MM.1S (cell line): ENCODE measurements at regions not wholly inside any gene's neighbourhood (a gene's known extent, or its start where the extent isn't known, plus 50 kb on each side); places are given as distances from the start of the nearest gene placed in this dataset.

Experiments
- DNase-seq: peaks from one replicate; pipeline ENCODE4 v3.0.0-alpha.2; 2015
- H2AFZ ChIP-seq: fragments of 300-600 bp; sonication (generic); 2 replicates; pipeline ENCODE4 v1.6.0; 2016; ENCODE audit warnings: antibody characterized with exemption, low read length
- H3F3A ChIP-seq: fragments of 300-600 bp; sonication (generic); 2 replicates; pipeline ENCODE4 v1.6.1; 2016; ENCODE audit warnings: mild to moderate bottlenecking, antibody characterized with exemption, low read length, moderate library complexity, mixed read lengths; ENCODE audit not compliant: insufficient read depth
- H3K27ac ChIP-seq: fragments of 300-600 bp; sonication (generic); 2 replicates; pipeline ENCODE4 v1.5.1; 2016; ENCODE audit warnings: mild to moderate bottlenecking, low read length
- H3K27me3 ChIP-seq: fragments of 300-600 bp; sonication (generic); replicated peaks from 2 replicates; pipeline ENCODE4 v1.6.0; 2016; ENCODE audit warnings: low read length; ENCODE audit not compliant: insufficient read depth
- H3K36me3 ChIP-seq: fragments of 300-600 bp; sonication (generic); replicated peaks from 2 replicates; pipeline ENCODE4 v1.6.1; 2016; ENCODE audit warnings: mild to moderate bottlenecking, low read length, mixed read lengths; ENCODE audit not compliant: insufficient read depth
- H3K4me1 ChIP-seq: fragments of 300-600 bp; sonication (generic); 2 replicates; pipeline ENCODE4 v1.6.1; 2016; ENCODE audit warnings: low read length, mixed read lengths
- H3K4me2 ChIP-seq: fragments of 300-600 bp; sonication (generic); 2 replicates; pipeline ENCODE4 v1.6.0; 2016; ENCODE audit warnings: low read depth, low read length
- H3K4me3 ChIP-seq: fragments of 300-600 bp; sonication (generic); 2 replicates; pipeline ENCODE4 v1.5.1; 2016; ENCODE audit warnings: low read length, mixed read lengths
- H3K79me2 ChIP-seq: fragments of 300-600 bp; sonication (generic); 2 replicates; pipeline ENCODE4 v1.6.1; 2016; ENCODE audit warnings: mixed run types, low read length, mixed read lengths
- H3K9ac ChIP-seq: fragments of 300-600 bp; sonication (generic); 2 replicates; pipeline ENCODE4 v1.6.1; 2016; ENCODE audit warnings: low read length, mixed read lengths
- H3K9me2 ChIP-seq: fragments of 300-600 bp; sonication (generic); replicated peaks from 2 replicates; pipeline ENCODE4 v1.6.1; 2016; ENCODE audit warnings: mild to moderate bottlenecking, low read length, mixed read lengths; ENCODE audit not compliant: insufficient read depth
- H3K9me3 ChIP-seq: fragments of 300-600 bp; sonication (generic); replicated peaks from 2 replicates; pipeline ENCODE4 v1.6.1; 2016; ENCODE audit warnings: mild to moderate bottlenecking, low read length, mixed read lengths; ENCODE audit not compliant: insufficient read depth
- H4K20me1 ChIP-seq: fragments of 300-600 bp; sonication (generic); 2 replicates; pipeline ENCODE4 v1.6.1; 2016; ENCODE audit warnings: mild to moderate bottlenecking, low read length, moderate library complexity, mixed read lengths; ENCODE audit not compliant: insufficient read depth
- EZH2 ChIP-seq: fragments of 300-600 bp; sonication (generic); optimal IDR thresholded peaks from 2 replicates; pipeline ENCODE3; 2017; ENCODE audit warnings: low read depth, mild to moderate bottlenecking, antibody characterized with exemption, low read length, mixed read lengths
- EZH2phosphoT487 ChIP-seq: fragments of 300-600 bp; sonication (generic); IDR thresholded peaks from 2 replicates; pipeline ENCODE4 v1.6.1; 2018; ENCODE audit warnings: antibody characterized with exemption, low read length
- TF ChIP-seq, protein P1 (sequence below): fragments of 300-600 bp; sonication (generic); IDR thresholded peaks from 2 replicates; pipeline ENCODE4 v1.5.1; 2016; ENCODE audit warnings: antibody characterized with exemption, low read length, mixed read lengths

- Histone ChIP-seq H3K9me2 (no peaks in the 10 kb centered on the region), H3K27me3 (no peaks in the 10 kb centered on the region), H3K27ac (no peak overlapping the region), H3K4me1 (no peaks in the 10 kb centered on the region), H3K36me3 (no peaks in the 10 kb centered on the region), H3K79me2 (no peaks in the 10 kb centered on the region), H3K4me3 (no peak overlapping the region), H4K20me1 (no peaks in the 10 kb centered on the region), H3K9ac (no peak overlapping the region), H2AFZ (no peak overlapping the region), H3K4me2 (no peak overlapping the region), H3K9me3 (no peaks in the 10 kb centered on the region), H3F3A (no peaks in the 10 kb centered on the region)
- TF ChIP-seq, protein P1, sequence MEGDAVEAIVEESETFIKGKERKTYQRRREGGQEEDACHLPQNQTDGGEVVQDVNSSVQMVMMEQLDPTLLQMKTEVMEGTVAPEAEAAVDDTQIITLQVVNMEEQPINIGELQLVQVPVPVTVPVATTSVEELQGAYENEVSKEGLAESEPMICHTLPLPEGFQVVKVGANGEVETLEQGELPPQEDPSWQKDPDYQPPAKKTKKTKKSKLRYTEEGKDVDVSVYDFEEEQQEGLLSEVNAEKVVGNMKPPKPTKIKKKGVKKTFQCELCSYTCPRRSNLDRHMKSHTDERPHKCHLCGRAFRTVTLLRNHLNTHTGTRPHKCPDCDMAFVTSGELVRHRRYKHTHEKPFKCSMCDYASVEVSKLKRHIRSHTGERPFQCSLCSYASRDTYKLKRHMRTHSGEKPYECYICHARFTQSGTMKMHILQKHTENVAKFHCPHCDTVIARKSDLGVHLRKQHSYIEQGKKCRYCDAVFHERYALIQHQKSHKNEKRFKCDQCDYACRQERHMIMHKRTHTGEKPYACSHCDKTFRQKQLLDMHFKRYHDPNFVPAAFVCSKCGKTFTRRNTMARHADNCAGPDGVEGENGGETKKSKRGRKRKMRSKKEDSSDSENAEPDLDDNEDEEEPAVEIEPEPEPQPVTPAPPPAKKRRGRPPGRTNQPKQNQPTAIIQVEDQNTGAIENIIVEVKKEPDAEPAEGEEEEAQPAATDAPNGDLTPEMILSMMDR, result no peak
- no peak for TF ChIP-seq EZH2
- no peak for TF ChIP-seq EZH2phosphoT487
- DNase-seq, result no peak
Observed at GRCh38 chr15:31840849-31841476, 189.4 kb upstream of the CHRNA7 start.

- Histone ChIP-seq H3K4me3 (no peak overlapping the region), H3K9ac (no peak overlapping the region), H3K27me3 (no peaks in the 10 kb centered on the region), H3K79me2 (no peaks in the 10 kb centered on the region), H3K9me3 (no peaks in the 10 kb centered on the region), H3K4me1 (no peaks in the 10 kb centered on the region), H3K4me2 (no peak overlapping the region), H2AFZ (no peak overlapping the region), H3K9me2 (no peaks in the 10 kb centered on the region), H3F3A (no peaks in the 10 kb centered on the region), H3K27ac (no peak overlapping the region), H3K36me3 (no peaks in the 10 kb centered on the region), H4K20me1 (no peaks in the 10 kb centered on the region)
- DNase-seq, result no peak
- TF ChIP-seq, protein P1, result no peak
- TF ChIP-seq EZH2phosphoT487, result no peak
- no peak for TF ChIP-seq EZH2
Observed at GRCh38 chr15:31842532-31843195, 187.7 kb upstream of the CHRNA7 start.

- Histone ChIP-seq H3K9me2 (no peaks in the 10 kb centered on the region), H3K4me1 (no peaks in the 10 kb centered on the region), H3F3A (no peaks in the 10 kb centered on the region), H4K20me1 (no peaks in the 10 kb centered on the region), H3K4me3 (no peak overlapping the region), H3K4me2 (no peak overlapping the region), H3K9me3 (no peaks in the 10 kb centered on the region), H3K9ac (no peak overlapping the region), H3K79me2 (no peaks in the 10 kb centered on the region), H3K27ac (no peak overlapping the region), H3K36me3 (no peaks in the 10 kb centered on the region), H3K27me3 (no peaks in the 10 kb centered on the region), H2AFZ (no peak overlapping the region)
- TF ChIP-seq EZH2, result no peak
- no peak for TF ChIP-seq EZH2phosphoT487
- TF ChIP-seq, protein P1, result no peak
- no peak for DNase-seq
Observed at GRCh38 chr15:31843426-31844055, 186.8 kb upstream of the CHRNA7 start.
